Activated naive CD4-positive, alpha-beta T cell treated with anti-CD3 and anti-CD28 coated beads for 36 hours (primary cell): ENCODE measurements at regions not wholly inside any gene's neighbourhood (a gene's known extent, or its start where the extent isn't known, plus 50 kb on each side); places are given as distances from the start of the nearest gene placed in this dataset.
"Not testable (repeated sequence)": the region's sequence is repeated elsewhere in the genome, so short reads cannot be mapped to it uniquely, and the experiment has no call there.

Source experiments
- CTCF ChIA-PET: fragments of 350-600 bp; sonication (Branson Sonifier 250); formaldehyde crosslinking; loops from one replicate; lab custom pipeline; 2021; ENCODE audit warnings: antibody characterized with exemption; lab: Charles Lee
- DNase-seq: peaks from one replicate; pipeline ENCODE4 v3.0.0-alpha.2; 2020
- H3K27ac Mint-ChIP-seq: one replicate; pipeline ENCODE4 v1.8.0; 2021; ENCODE audit warnings: mild to moderate bottlenecking, mixed read lengths
- H3K27me3 Mint-ChIP-seq: one replicate; pipeline ENCODE4 v1.8.0; 2021; ENCODE audit warnings: low read depth, mixed read lengths
- H3K36me3 Mint-ChIP-seq: one replicate; pipeline ENCODE4 v1.8.0; 2021; ENCODE audit warnings: low read depth, mixed read lengths
- H3K4me1 Mint-ChIP-seq: one replicate; pipeline ENCODE4 v1.8.0; 2021; ENCODE audit warnings: low read depth, mixed read lengths
- H3K4me3 Mint-ChIP-seq: one replicate; pipeline ENCODE4 v1.8.0; 2021; ENCODE audit warnings: mild to moderate bottlenecking, moderate library complexity, mixed read lengths
- H3K9me3 Mint-ChIP-seq: one replicate; pipeline ENCODE4 v1.8.0; 2021; ENCODE audit warnings: mixed read lengths
- intact Hi-C: fragments of 100-400 bp; cut with micrococcal nuclease; formaldehyde crosslinking; loops from one replicate; pipeline ENCODE4 v1.15.1; 2023
- microRNA-seq: library from miRNA; unstranded; fragments of <30 nt; microRNA quantifications from one replicate; pipeline ENCODE4 v1.2.0, GENCODE V29; 2022; ENCODE audit warnings: borderline microRNAs expressed, borderline replicate concordance

- peak overlapping the region; percentile 84 for H3K4me3 Mint-ChIP-seq
- H3K4me1 Mint-ChIP-seq, result peaks cover 9% of the 10 kb centered on the region
- intact Hi-C loops, result loop anchor here (1.0 to 5.0 kb wide), 9 partner anchors 11 to 707 kb away; partner anchors contain the start of gene POM121L2
- no peaks in the 10 kb centered on the region for H3K9me3 Mint-ChIP-seq
- H3K27me3 Mint-ChIP-seq, result no peaks in the 10 kb centered on the region
- H3K36me3 Mint-ChIP-seq, result no peaks in the 10 kb centered on the region
- peak; percentile 31 for DNase-seq
- H3K27ac Mint-ChIP-seq, result no peak overlapping the region
- CTCF ChIA-PET, result interaction anchor here (0.6 to 1.7 kb wide), 4 partner anchors 10 to 564 kb away, joined by 3 to 4 read pairs (median 4); no protein-coding TSS in a partner anchor
Observed at GRCh38 chr6:27188061-27188884, 59.2 kb upstream of the PRSS16 start.

- intact Hi-C loops, result loop anchor here (1.0 to 5.0 kb wide), 9 partner anchors 12 to 706 kb away; partner anchors contain the start of gene POM121L2
- DNase-seq, result peak; percentile 67
- CTCF ChIA-PET, result interaction anchor here (1.3 kb wide), 1 partner anchor 122 kb away, joined by 3 read pairs; no protein-coding TSS in a partner anchor
- no peak overlapping the region for H3K27ac Mint-ChIP-seq
- H3K36me3 Mint-ChIP-seq, result no peaks in the 10 kb centered on the region
- no peaks in the 10 kb centered on the region for H3K9me3 Mint-ChIP-seq
- no peaks in the 10 kb centered on the region for H3K27me3 Mint-ChIP-seq
- H3K4me1 Mint-ChIP-seq, result peaks cover 9% of the 10 kb centered on the region
- H3K4me3 Mint-ChIP-seq, result peak overlapping the region; percentile 84
Observed at GRCh38 chr6:27188885-27189418, 58.5 kb upstream of the PRSS16 start.

- no peak overlapping the region for H3K4me3 Mint-ChIP-seq
- no peak for DNase-seq
- intact Hi-C loops, result no loop called here
- H3K9me3 Mint-ChIP-seq, result no peaks in the 10 kb centered on the region
- H3K4me1 Mint-ChIP-seq, result peaks cover 9% of the 10 kb centered on the region
- no peaks in the 10 kb centered on the region for H3K36me3 Mint-ChIP-seq
- H3K27ac Mint-ChIP-seq, result no peak overlapping the region
- no peaks in the 10 kb centered on the region for H3K27me3 Mint-ChIP-seq
- CTCF ChIA-PET, result interaction anchor here (0.6 to 0.8 kb wide), 2 partner anchors 121 to 533 kb away, joined by 3 to 4 read pairs; no protein-coding TSS in a partner anchor
Observed at GRCh38 chr6:27190126-27190525, 57.4 kb upstream of the PRSS16 start.

GRCh38 chr6:27194453-27194852 is 53.0 kb upstream of the PRSS16 start:
- H3K4me3 Mint-ChIP-seq, CTCF ChIA-PET, H3K36me3 Mint-ChIP-seq, H3K4me1 Mint-ChIP-seq, H3K27ac Mint-ChIP-seq, intact Hi-C loops, H3K27me3 Mint-ChIP-seq, H3K9me3 Mint-ChIP-seq, DNase-seq: not testable (repeated sequence)

GRCh38 chr6:27195547-27195946 is 52.0 kb upstream of the PRSS16 start:
- CTCF ChIA-PET, H3K4me3 Mint-ChIP-seq, intact Hi-C loops, DNase-seq, H3K9me3 Mint-ChIP-seq, H3K27ac Mint-ChIP-seq, H3K36me3 Mint-ChIP-seq, H3K4me1 Mint-ChIP-seq, H3K27me3 Mint-ChIP-seq: not testable (repeated sequence)

Small RNAs in the stretch of these regions (microRNA-seq; reads per million reads assigned to microRNA genes)
- 25.8 reads per million, percentile 40 among the genes with 10 or more reads in this experiment for gene MIR3143
